PC-3 (cell line): ENCODE measurements at regions not wholly inside any gene's neighbourhood (a gene's known extent, or its start where the extent isn't known, plus 50 kb on each side); places are given as distances from the start of the nearest gene placed in this dataset.

Experiments used
- EZH2 ChIP-seq: fragments of 300-600 bp; sonication (generic); IDR thresholded peaks from one replicate; pipeline ENCODE4 v1.6.1; 2017; ENCODE audit warnings: antibody characterized with exemption, mild to moderate bottlenecking, low read length; ENCODE audit not compliant: unreplicated experiment
- EZH2phosphoT487 ChIP-seq: fragments of 300-600 bp; sonication (generic); IDR thresholded peaks from 2 replicates; pipeline ENCODE4 v1.6.1; 2018; ENCODE audit warnings: mild to moderate bottlenecking, antibody characterized with exemption, low read length, borderline replicate concordance
- TF ChIP-seq, protein P1 (sequence below): fragments of 300-600 bp; sonication (generic); conservative IDR thresholded peaks from 2 replicates; pipeline ENCODE4 v1.5.1; 2017; ENCODE audit warnings: antibody characterized with exemption, low read depth, mild to moderate bottlenecking, low read length

DNA sequence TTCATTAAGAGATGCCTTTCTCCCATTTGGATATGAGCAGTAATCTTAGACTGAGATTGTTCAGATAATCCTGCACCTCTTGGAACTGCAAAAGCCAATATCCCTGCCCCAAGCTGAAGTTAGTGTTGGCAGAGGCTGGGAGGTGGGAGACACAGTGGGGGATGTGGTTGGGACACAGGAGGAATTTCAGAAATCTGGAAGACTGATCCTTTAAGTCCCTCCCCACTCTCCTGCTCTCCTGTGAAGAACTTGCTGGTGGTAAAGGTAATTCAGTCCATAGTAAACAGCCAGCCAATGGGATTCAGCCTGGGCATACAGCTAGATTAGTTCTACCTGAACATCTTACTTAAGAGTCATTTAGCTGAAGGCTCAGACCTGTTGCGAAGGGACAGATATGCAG, 50.0 kb upstream of the TMEM178A start:
- TF ChIP-seq, protein P1, sequence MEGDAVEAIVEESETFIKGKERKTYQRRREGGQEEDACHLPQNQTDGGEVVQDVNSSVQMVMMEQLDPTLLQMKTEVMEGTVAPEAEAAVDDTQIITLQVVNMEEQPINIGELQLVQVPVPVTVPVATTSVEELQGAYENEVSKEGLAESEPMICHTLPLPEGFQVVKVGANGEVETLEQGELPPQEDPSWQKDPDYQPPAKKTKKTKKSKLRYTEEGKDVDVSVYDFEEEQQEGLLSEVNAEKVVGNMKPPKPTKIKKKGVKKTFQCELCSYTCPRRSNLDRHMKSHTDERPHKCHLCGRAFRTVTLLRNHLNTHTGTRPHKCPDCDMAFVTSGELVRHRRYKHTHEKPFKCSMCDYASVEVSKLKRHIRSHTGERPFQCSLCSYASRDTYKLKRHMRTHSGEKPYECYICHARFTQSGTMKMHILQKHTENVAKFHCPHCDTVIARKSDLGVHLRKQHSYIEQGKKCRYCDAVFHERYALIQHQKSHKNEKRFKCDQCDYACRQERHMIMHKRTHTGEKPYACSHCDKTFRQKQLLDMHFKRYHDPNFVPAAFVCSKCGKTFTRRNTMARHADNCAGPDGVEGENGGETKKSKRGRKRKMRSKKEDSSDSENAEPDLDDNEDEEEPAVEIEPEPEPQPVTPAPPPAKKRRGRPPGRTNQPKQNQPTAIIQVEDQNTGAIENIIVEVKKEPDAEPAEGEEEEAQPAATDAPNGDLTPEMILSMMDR = no peak
- TF ChIP-seq EZH2 = no peak
- TF ChIP-seq EZH2phosphoT487 = no peak
